Left lung (tissue), 4 donors: ENCODE measurements at regions not wholly inside any gene's neighbourhood (a gene's known extent, or its start where the extent isn't known, plus 50 kb on each side); places are given as distances from the start of the nearest gene placed in this dataset.

ENCODE experiments used
- ATAC-seq: fragments of 200-7000 bp; cut with Tn5 transposase; one replicate; pipeline ENCODE4 v1.9.1; 2020; ENCODE audit warnings: moderate library complexity
- DNase-seq, 4 donors: peaks; one replicate each; pipeline ENCODE4 v3.0.0-alpha.2; 2013 to 2020
- H3K27ac ChIP-seq, 2 donors: fragments of 200-600 bp; sonication (generic) in 1 of 2; one replicate each; pipeline versions ENCODE4 v1.5.0 to v1.8.0; 2020 to 2021
- H3K27me3 ChIP-seq, 2 donors: fragments of 200-600 bp; sonication (generic) in 1 of 2; one replicate each; pipeline versions ENCODE4 v1.5.0 to v1.8.0; 2020 to 2021
- H3K36me3 ChIP-seq, 2 donors: fragments of 200-600 bp; sonication (generic) in 1 of 2; one replicate each; pipeline versions ENCODE4 v1.5.0 to v1.8.0; 2020 to 2021
- H3K4me1 ChIP-seq, 2 donors: fragments of 200-600 bp; one replicate each; pipeline ENCODE4 v1.8.0; 2021
- H3K4me3 ChIP-seq, 2 donors: fragments of 200-600 bp; sonication (generic) in 1 of 2; one replicate each; pipeline versions ENCODE4 v1.5.0 to v1.8.0; 2020 to 2021; ENCODE audit warnings: mild to moderate bottlenecking in 1 of 2
- H3K9me3 ChIP-seq, 2 donors: fragments of 200-600 bp; sonication (generic) in 1 of 2; one replicate each; pipeline versions ENCODE4 v1.5.0 to v1.8.0; 2020 to 2021
- CTCF ChIP-seq, 2 donors: fragments of 200-600 bp; sonication (generic) in 1 of 2; IDR thresholded peaks; one replicate each; pipeline versions ENCODE4 v1.5.0 to v1.8.0; 2021; ENCODE audit warnings: antibody characterized with exemption in 2 of 2
- intact Hi-C, 2 donors: fragments of 100-400 bp; cut with DNase I; formaldehyde crosslinking; loops; one replicate each; pipeline versions ENCODE4 v1.11.2 to v1.14.2; 2022
- donor health status: DM: no; HTN: yes; CAD: no.
- donor health status: DM: no; HTN: no; CAD: no.

DNA sequence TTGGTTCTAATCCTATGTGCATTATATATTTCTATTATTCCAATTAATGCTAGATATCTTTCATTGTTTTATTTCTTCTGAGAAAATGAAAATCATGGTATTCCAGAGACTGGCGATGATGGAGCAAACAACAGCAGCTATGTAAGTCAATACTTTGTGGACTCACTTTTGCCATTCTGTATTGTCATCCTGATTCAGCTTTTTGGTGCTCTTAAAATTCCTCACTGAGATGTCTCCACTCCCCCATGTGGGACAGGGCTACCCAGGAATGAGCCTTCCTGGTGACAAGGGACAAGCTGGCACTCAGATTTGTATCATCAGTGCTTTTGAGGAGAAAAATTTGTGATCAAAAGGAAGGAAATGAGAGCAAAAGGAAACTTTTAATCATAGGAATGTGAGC lies 56.7 kb upstream of the XCR1 start:
- no peaks in the 10 kb centered on the region for H3K36me3 ChIP-seq
- no peak overlapping the region for H3K27ac ChIP-seq
- no peak for ATAC-seq
- H3K4me3 ChIP-seq, result no peak overlapping the region
- TF ChIP-seq CTCF (IDR thresholded peaks at IDR 0.05), result no peak
- DNase-seq, result no peak
- H3K9me3 ChIP-seq, result no peaks in the 10 kb centered on the region
- intact Hi-C loops, result loop anchor here in 1 of 2 donors (10.0 kb wide), 1 partner anchor 291 kb away; the partner anchor contains the start of gene CCR5
- H3K4me1 ChIP-seq, result peaks cover 8 to 54% of the 10 kb centered on the region in 2 donors
- H3K27me3 ChIP-seq, result no peaks in the 10 kb centered on the region

GRCh38 chr3:46082849-46083248 lies 55.6 kb upstream of the XCR1 start:
- Histone ChIP-seq H3K9me3 (no peaks in the 10 kb centered on the region), H3K36me3 (no peaks in the 10 kb centered on the region), H3K4me1 (peaks cover 8 to 51% of the 10 kb centered on the region in 2 donors), H3K4me3 (no peak overlapping the region), H3K27me3 (no peaks in the 10 kb centered on the region), H3K27ac (no peak overlapping the region)
- TF ChIP-seq CTCF (IDR thresholded peaks at IDR 0.05), result no peak
- intact Hi-C loops, result loop anchor here in 1 of 2 donors (10.0 kb wide), 1 partner anchor 292 kb away; the partner anchor contains the start of gene CCR5
- ATAC-seq (no peak), DNase-seq (no peak)

DNA sequence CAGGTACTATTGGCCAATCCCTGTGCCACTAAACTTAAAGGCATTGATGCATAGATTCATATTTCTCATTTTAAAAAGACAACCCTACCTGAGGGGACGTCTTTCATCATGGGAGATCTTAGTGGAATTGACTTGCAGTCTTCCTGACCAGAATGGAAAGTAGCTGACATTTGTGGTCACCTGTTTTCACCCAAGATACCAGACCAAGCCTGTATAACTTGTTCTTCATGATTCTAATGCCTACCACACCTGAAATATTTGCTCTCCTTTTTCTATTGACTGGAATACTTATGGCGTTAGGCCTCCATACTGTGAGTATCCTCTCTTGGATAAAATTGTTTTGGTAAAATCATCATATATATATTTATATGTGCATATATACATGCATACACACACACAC lies 54.7 kb upstream of the XCR1 start:
- DNase-seq, result no peak
- no peaks in the 10 kb centered on the region for H3K9me3 ChIP-seq
- no peak for TF ChIP-seq CTCF (IDR thresholded peaks at IDR 0.05)
- no peak overlapping the region for H3K4me3 ChIP-seq
- H3K4me1 ChIP-seq, result peaks cover 8 to 51% of the 10 kb centered on the region in 2 donors
- no peak for ATAC-seq
- H3K27ac ChIP-seq, result no peak overlapping the region
- H3K27me3 ChIP-seq, result no peaks in the 10 kb centered on the region
- H3K36me3 ChIP-seq, result no peaks in the 10 kb centered on the region
- intact Hi-C loops, result loop anchor here in 1 of 2 donors (10.0 kb wide), 1 partner anchor 293 kb away; the partner anchor contains the start of gene CCR5

GRCh38 chr3:46080969-46081345 lies 53.7 kb upstream of the XCR1 start:
- Histone ChIP-seq H3K27me3 (no peaks in the 10 kb centered on the region), H3K27ac (no peak overlapping the region), H3K4me3 (no peak overlapping the region), H3K9me3 (no peaks in the 10 kb centered on the region), H3K4me1 (peaks cover 8 to 46% of the 10 kb centered on the region in 2 donors), H3K36me3 (no peaks in the 10 kb centered on the region)
- DNase-seq (peak in 1 of 4 donors; percentile 52), ATAC-seq (no peak)
- intact Hi-C loops, result loop anchor here in 1 of 2 donors (10.0 kb wide), 1 partner anchor 294 kb away; the partner anchor contains the start of gene CCR5
- no peak for TF ChIP-seq CTCF (IDR thresholded peaks at IDR 0.05)

DNA sequence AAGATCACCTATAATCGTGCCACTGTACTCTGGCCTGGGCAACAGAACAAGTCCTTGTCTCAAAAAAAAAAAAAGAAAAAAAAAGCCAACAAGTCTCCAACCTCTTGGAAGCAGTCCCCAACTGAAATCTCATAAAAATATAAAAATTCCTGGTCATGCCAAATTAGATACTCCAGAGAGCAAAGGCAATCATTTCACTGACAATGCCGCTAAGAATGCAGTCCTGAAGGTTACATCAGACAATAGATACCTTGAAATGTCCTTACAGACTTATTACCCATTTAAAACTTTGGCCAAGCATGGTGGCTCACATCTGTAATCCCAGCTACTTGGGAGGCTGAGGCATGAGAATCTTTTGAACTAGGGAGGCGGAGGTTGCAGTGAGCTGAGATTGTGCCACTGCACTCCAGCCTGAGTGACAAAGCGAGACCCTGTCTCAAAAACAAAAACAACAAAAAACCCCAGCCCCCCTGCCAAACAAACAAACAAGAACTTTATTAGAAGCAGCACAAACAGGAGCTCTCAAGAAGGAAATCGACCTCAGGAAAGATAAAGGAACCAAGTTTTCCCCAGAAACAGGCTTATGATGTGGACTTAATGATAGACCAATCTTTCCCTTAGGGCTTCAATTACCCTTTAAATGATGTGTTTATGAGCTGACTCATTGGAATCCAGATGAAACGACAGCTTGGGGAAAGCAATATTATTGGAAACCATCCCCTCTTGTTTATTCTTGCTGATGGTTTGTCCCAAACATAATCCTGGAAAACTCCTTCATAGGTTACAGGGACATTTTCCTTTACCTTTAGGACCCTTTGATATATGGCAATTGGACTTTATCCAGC lies 53.1 kb upstream of the XCR1 start:
- TF ChIP-seq CTCF (IDR thresholded peaks at IDR 0.05), result no peak
- ATAC-seq (no peak), DNase-seq (peak in 2 of 4 donors; percentile 73 to 83)
- intact Hi-C loops, result loop anchor here in 1 of 2 donors (10.0 kb wide), 1 partner anchor 294 kb away; the partner anchor contains the start of gene CCR5
- Histone ChIP-seq H3K4me1 (peaks cover 8 to 40% of the 10 kb centered on the region in 2 donors), H3K27ac (no peak overlapping the region), H3K36me3 (no peaks in the 10 kb centered on the region), H3K4me3 (no peak overlapping the region), H3K9me3 (no peaks in the 10 kb centered on the region), H3K27me3 (no peaks in the 10 kb centered on the region)
